Cardiac fibroblast (primary cell): ENCODE measurements at regions not wholly inside any gene's neighbourhood (a gene's known extent, or its start where the extent isn't known, plus 50 kb on each side); places are given as distances from the start of the nearest gene placed in this dataset.

ENCODE experiments used
- DNase-seq, 2 donors: peaks; one replicate each; pipeline versions ENCODE4 v3.0.0 to v3.0.0-alpha.2; 2010; ENCODE audit warnings: low read depth in 2 of 2
- H3K4me3 ChIP-seq, 2 donors: replicated peaks in 1 of 2; 1 replicate in 1 of 2; 2 replicates in 1 of 2; pipeline ENCODE4 v1.5.1; 2011; ENCODE audit warnings: low read depth in 2 of 2, low read length in 2 of 2, mild to moderate bottlenecking in 2 of 2, moderate library complexity in 1 of 2
- TF ChIP-seq, protein P1 (sequence below): IDR thresholded peaks from one replicate; pipeline ENCODE4 v1.5.1; 2011; ENCODE audit warnings: low read depth, mild to moderate bottlenecking, low read length, inconsistent platforms

DNA sequence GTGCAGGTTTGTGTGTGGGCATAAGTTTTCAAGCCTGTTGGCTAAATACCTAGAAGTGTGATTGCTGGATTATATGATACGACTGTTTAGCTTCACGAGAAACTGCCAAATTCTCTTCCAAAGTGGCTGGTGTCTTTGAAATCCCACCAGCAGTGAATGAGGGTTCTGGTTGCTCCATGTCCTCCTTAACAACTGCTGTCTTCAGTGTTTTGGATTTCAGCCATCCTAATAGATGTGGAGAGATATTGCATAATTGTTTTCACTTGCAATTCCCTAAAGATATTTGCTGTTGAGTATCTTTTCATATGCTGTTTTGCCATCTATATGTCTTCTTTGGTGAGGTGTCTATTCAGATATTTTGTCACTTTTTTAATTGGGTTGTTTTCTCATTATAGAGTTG is 390.5 kb downstream of the ZNF536 start:
- no peak for DNase-seq
- no peak overlapping the region for H3K4me3 ChIP-seq
- TF ChIP-seq, protein P1, sequence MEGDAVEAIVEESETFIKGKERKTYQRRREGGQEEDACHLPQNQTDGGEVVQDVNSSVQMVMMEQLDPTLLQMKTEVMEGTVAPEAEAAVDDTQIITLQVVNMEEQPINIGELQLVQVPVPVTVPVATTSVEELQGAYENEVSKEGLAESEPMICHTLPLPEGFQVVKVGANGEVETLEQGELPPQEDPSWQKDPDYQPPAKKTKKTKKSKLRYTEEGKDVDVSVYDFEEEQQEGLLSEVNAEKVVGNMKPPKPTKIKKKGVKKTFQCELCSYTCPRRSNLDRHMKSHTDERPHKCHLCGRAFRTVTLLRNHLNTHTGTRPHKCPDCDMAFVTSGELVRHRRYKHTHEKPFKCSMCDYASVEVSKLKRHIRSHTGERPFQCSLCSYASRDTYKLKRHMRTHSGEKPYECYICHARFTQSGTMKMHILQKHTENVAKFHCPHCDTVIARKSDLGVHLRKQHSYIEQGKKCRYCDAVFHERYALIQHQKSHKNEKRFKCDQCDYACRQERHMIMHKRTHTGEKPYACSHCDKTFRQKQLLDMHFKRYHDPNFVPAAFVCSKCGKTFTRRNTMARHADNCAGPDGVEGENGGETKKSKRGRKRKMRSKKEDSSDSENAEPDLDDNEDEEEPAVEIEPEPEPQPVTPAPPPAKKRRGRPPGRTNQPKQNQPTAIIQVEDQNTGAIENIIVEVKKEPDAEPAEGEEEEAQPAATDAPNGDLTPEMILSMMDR = no peak

GRCh38 chr19:30760014-30760413 is 387.8 kb downstream of the ZNF536 start:
- DNase-seq = no peak
- no peak overlapping the region for H3K4me3 ChIP-seq
- TF ChIP-seq, protein P1 = no peak

DNA sequence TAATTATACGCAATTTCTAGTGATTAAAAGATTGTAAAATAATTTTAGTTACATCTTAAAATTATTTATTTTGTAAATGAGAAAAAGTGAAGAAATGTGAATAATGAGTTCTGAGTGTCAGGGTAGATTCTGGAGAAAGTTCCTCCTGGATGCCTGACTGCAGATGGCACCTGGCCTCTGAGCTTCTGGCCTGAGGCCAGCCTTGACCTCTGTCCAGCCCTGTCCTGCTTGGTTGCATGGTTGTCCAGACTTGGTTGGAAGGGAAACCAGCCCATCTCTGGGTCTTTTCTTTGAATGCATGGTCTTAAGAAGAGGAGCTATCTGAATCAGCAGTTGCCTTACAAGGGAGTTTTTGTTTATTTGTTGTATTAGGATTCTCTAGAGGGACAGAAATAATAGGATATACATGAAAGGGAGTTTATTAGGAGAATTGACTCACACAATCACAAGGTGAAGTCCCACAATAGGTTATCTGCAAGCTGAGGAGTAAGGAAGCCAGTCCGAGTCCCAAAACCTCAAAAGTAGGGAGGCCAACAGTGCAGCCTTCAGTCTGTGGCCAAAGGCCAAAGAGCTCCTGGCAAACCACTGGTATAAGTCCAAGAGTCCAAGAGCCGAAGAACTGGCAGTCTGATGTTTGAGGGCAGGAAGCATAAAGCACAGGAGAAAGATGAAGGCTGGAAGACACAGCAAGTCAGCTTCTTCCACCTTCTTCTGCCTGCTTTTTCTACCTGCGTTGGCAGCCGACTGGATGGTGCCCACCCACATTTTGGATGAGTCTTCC is 385.8 kb downstream of the ZNF536 start:
- no peak overlapping the region for H3K4me3 ChIP-seq
- TF ChIP-seq, protein P1 = no peak
- DNase-seq = no peak

DNA sequence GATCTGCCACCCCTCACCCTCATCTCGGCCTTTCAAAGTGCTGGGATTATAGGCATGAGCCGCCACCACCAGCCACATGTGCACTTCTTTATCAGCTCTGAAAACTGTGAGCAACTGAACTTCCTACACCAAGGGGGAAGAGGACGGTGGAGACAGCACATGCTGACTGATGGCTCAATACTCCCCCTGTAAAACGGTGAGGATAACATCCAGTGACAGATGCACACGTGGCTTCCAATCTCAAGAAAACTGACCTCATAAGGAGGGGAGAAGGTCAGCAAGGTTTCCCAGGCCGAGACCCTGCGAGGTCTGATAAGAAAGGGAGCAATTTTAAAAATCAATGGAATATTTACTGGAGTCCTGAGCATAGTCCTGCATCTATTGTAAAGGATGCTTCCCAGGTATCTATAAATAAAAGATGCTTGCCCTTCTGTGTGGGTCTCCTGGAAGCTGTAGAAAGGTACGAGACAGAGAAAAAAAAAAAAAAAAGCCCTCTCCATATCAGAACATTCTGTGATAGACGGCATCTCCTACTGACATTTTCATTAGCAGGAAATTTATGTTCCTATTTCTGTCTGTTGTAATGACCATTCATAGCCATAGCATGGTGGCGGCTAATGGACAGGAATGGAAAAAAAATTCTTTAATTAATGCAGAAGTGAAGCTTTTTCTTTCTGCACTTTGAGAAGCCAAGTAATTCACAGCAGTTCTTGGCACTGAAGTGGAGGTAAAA is 385.1 kb downstream of the ZNF536 start:
- DNase-seq = no peak
- TF ChIP-seq, protein P1 = no peak
- H3K4me3 ChIP-seq = no peak overlapping the region

DNA sequence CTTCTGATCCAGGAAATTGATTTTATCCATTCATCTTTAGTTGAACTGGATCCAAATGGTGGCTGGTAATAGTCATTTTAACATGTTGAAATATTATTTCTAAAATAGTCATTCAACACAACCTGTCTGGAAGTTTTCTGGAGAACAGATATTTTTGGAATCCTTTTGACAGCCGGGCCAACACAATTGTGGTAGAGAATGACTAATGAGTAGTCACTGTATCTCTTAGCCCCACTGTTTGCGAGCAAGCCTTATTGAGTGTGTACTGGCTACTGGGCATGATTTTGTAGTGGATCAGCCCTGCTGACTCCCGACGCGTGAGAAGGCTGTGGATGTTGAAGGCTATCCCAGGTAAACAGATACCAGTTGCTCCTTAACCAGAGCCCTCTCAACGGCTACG is 383.4 kb downstream of the ZNF536 start:
- TF ChIP-seq, protein P1 = no peak

DNA sequence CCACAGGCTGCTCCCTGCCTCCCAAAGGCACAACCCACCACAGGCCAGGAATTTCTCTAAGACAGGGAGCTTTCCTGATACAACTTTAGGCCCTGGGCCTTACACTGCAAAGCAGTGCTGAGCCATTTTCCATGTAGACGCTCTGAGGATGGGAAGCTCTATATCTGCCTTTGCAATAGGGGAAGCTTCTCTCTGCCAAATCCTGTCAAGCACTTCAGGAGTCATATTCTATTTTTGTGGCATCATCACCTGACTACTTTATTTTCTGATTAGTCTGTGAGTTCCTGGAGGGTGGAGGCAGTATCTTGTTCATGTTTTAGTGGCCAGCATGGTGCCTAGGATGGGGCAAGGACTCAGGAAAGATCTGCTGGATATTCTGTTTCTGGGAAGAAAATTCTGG is 382.0 kb downstream of the ZNF536 start:
- no peak for DNase-seq
- TF ChIP-seq, protein P1 = no peak
- no peak overlapping the region for H3K4me3 ChIP-seq

More for the DNA sequence above, 383.4 kb downstream of the ZNF536 start:
- H3K4me3 ChIP-seq = no peak overlapping the region
- DNase-seq = no peak
